ENCODE measurements at regions not wholly inside any gene's neighbourhood (a gene's known extent, or its start where the extent isn't known, plus 50 kb on each side); places are given as distances from the start of the nearest gene placed in this dataset.

DNA sequence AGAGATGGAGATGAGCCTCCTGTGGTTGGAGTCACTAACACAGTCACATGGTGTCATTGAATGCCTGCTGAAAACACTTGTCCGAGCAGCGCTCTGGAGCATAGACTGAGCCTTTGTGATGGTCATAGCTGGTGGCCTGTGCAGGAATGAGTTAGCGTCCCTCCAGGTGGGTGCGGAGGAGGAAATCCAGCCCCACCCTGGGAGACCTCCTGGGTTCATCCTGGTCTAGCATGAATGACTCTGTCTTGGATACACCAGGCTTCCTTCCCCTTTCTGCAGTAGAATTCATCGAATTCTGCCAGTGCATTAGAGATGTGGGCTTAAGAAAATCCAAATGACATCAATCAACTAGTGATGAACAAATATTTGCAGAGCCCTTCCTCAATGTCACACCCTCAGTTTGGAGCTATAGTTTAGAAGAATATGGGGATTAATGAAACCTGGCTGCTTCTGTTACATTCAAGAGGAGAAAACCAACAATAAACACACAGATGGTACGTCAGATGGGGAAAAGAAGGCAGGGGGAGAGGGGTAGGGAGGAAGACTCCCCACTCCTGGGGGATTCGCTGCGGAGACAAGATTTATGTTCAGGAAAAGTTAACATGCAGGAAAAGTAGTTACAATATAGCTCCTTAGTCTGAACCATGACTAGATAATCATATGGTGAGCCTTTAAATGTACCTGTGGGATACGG is 136.7 kb downstream of the DDX1 start:
- TF ChIP-seq POLR2A (IDR thresholded peaks at IDR 0.05) = no peak
- TF ChIP-seq, protein P1, sequence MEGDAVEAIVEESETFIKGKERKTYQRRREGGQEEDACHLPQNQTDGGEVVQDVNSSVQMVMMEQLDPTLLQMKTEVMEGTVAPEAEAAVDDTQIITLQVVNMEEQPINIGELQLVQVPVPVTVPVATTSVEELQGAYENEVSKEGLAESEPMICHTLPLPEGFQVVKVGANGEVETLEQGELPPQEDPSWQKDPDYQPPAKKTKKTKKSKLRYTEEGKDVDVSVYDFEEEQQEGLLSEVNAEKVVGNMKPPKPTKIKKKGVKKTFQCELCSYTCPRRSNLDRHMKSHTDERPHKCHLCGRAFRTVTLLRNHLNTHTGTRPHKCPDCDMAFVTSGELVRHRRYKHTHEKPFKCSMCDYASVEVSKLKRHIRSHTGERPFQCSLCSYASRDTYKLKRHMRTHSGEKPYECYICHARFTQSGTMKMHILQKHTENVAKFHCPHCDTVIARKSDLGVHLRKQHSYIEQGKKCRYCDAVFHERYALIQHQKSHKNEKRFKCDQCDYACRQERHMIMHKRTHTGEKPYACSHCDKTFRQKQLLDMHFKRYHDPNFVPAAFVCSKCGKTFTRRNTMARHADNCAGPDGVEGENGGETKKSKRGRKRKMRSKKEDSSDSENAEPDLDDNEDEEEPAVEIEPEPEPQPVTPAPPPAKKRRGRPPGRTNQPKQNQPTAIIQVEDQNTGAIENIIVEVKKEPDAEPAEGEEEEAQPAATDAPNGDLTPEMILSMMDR (IDR thresholded peaks at IDR 0.05) = no peak

Measured in thyroid gland (tissue), 4 donors.